H9 (cell line): ENCODE measurements at regions not wholly inside any gene's neighbourhood (a gene's known extent, or its start where the extent isn't known, plus 50 kb on each side); places are given as distances from the start of the nearest gene placed in this dataset.

ENCODE experiments used
- DNase-seq: peaks from one replicate; pipeline ENCODE4 v3.0.0-alpha.2; 2017
- H2AFZ ChIP-seq: one replicate; pipeline ENCODE4 v1.6.1; 2013; ENCODE audit warnings: mild to moderate bottlenecking, low read length, control low read depth, moderate library complexity
- H2AK5ac ChIP-seq: 2 replicates; pipeline ENCODE4 v1.6.1; 2013; ENCODE audit warnings: low read length, control low read depth, mixed read lengths; ENCODE audit not compliant: insufficient read length
- H2BK120ac ChIP-seq: one replicate; pipeline ENCODE4 v1.6.1; 2013; ENCODE audit warnings: low read depth, mild to moderate bottlenecking, low read length, control low read depth, inconsistent platforms; ENCODE audit not compliant: poor library complexity, severe bottlenecking
- H2BK12ac ChIP-seq: 2 replicates; pipeline ENCODE4 v1.6.1; 2013; ENCODE audit warnings: low read length, control low read depth, mixed read lengths, low read depth; ENCODE audit not compliant: insufficient read length
- H2BK15ac ChIP-seq: 2 replicates; pipeline ENCODE4 v1.6.1; 2013; ENCODE audit warnings: low read depth, low read length, control low read depth
- H2BK20ac ChIP-seq: one replicate; pipeline ENCODE4 v1.6.1; 2013; ENCODE audit warnings: low read depth, mild to moderate bottlenecking, low read length, control low read depth, inconsistent platforms; ENCODE audit not compliant: poor library complexity, severe bottlenecking
- H2BK5ac ChIP-seq: 2 replicates; pipeline ENCODE4 v1.6.1; 2013; ENCODE audit warnings: low read length, control low read depth, mixed read lengths; ENCODE audit not compliant: insufficient read length
- H3K14ac ChIP-seq: 2 replicates; pipeline ENCODE4 v1.6.1; 2013; ENCODE audit warnings: low read length, control low read depth; ENCODE audit not compliant: insufficient read depth
- H3K18ac ChIP-seq: 2 replicates; pipeline ENCODE4 v1.6.1; 2013; ENCODE audit warnings: low read depth, mild to moderate bottlenecking, mixed read lengths, low read length, control low read depth; ENCODE audit not compliant: insufficient read length
- H3K23ac ChIP-seq: 2 replicates; pipeline ENCODE4 v1.6.1; 2013; ENCODE audit warnings: low read length, control low read depth, mixed read lengths, low read depth; ENCODE audit not compliant: insufficient read length
- H3K23me2 ChIP-seq: 2 replicates; pipeline ENCODE4 v1.6.1; 2013; ENCODE audit warnings: low read depth, mild to moderate bottlenecking, mixed read lengths, low read length, control low read depth; ENCODE audit not compliant: insufficient read length, poor library complexity, severe bottlenecking
- H3K27ac ChIP-seq: 2 replicates; pipeline ENCODE4 v1.5.1; 2013; ENCODE audit warnings: low read length, control low read depth, mixed read lengths, low read depth; ENCODE audit not compliant: insufficient read length
- H3K27me3 ChIP-seq: 2 replicates; pipeline ENCODE4 v1.6.1; 2013; ENCODE audit warnings: low read length, control low read depth, inconsistent platforms; ENCODE audit not compliant: insufficient read depth
- H3K4ac ChIP-seq: 2 replicates; pipeline ENCODE4 v1.6.1; 2013; ENCODE audit warnings: low read depth, mild to moderate bottlenecking, control low read depth, inconsistent platforms, low read length, moderate library complexity
- H3K4me1 ChIP-seq: 2 replicates; pipeline ENCODE4 v1.6.1; 2013; ENCODE audit warnings: low read length, control low read depth, inconsistent platforms; ENCODE audit not compliant: insufficient read depth
- H3K4me2 ChIP-seq: 2 replicates; pipeline ENCODE4 v1.6.1; 2013; ENCODE audit warnings: low read length, control low read depth, mixed read lengths; ENCODE audit not compliant: insufficient read length, insufficient read depth
- H3K56ac ChIP-seq: 2 replicates; pipeline ENCODE4 v1.6.1; 2013; ENCODE audit warnings: low read depth, mild to moderate bottlenecking, mixed read lengths, low read length, control low read depth; ENCODE audit not compliant: insufficient read length
- H3K79me1 ChIP-seq: 2 replicates; pipeline ENCODE4 v1.6.1; 2013; ENCODE audit warnings: low read depth, mild to moderate bottlenecking, moderate library complexity, low read length, control low read depth, inconsistent platforms; ENCODE audit not compliant: insufficient read depth, poor library complexity, severe bottlenecking
- H3K79me2 ChIP-seq: 2 replicates; pipeline ENCODE4 v1.6.1; 2013; ENCODE audit warnings: low read length, control low read depth, inconsistent platforms; ENCODE audit not compliant: insufficient read depth
- H3K9ac ChIP-seq: 2 replicates; pipeline ENCODE4 v1.6.1; 2013; ENCODE audit warnings: low read length, control low read depth, mixed read lengths; ENCODE audit not compliant: insufficient read length; ENCODE audit errors: extremely low read depth
- H3K9me3 ChIP-seq: one replicate; pipeline ENCODE4 v1.6.1; 2013; ENCODE audit warnings: low read depth, low read length, inconsistent platforms; ENCODE audit not compliant: control insufficient read depth
- H3T11ph ChIP-seq: one replicate; pipeline ENCODE4 v1.6.1; 2013; ENCODE audit warnings: mild to moderate bottlenecking, low read length, control low read depth, inconsistent platforms
- H4K20me1 ChIP-seq: one replicate; pipeline ENCODE4 v1.6.1; 2013; ENCODE audit not compliant: control insufficient read depth, insufficient read length, insufficient read depth
- H4K5ac ChIP-seq: 2 replicates; pipeline ENCODE4 v1.6.1; 2013; ENCODE audit warnings: low read depth, mild to moderate bottlenecking, mixed read lengths, low read length, control low read depth; ENCODE audit not compliant: insufficient read length
- H4K8ac ChIP-seq: replicated peaks from 2 replicates; pipeline ENCODE4 v1.6.1; 2013; ENCODE audit warnings: low read length, control low read depth, mixed read lengths, low read depth; ENCODE audit not compliant: insufficient read length
- H4K91ac ChIP-seq: 2 replicates; pipeline ENCODE4 v1.6.1; 2013; ENCODE audit warnings: low read depth, mild to moderate bottlenecking, moderate library complexity, mixed read lengths, low read length, control low read depth; ENCODE audit not compliant: insufficient read length
- H3K27ac Mint-ChIP-seq, 3 experiments: 2 replicates in 2 of 3; 3 replicates in 1 of 3; pipeline ENCODE4 v1.8.0; 2020 to 2021; ENCODE audit warnings: mixed read lengths in 3 of 3, mild to moderate bottlenecking in 1 of 3, moderate library complexity in 1 of 3
- H3K27me3 Mint-ChIP-seq: 2 replicates; pipeline ENCODE4 v1.8.0; 2021; ENCODE audit warnings: low read depth, mild to moderate bottlenecking, moderate library complexity, mixed read lengths
- H3K36me3 Mint-ChIP-seq, 3 experiments: 2 replicates in 2 of 3; 3 replicates in 1 of 3; pipeline ENCODE4 v1.8.0; 2020 to 2021; ENCODE audit warnings: low read depth in 3 of 3, mixed read lengths in 3 of 3; ENCODE audit not compliant: insufficient read depth in 1 of 3
- H3K4me1 Mint-ChIP-seq, 2 experiments: 2 replicates each; pipeline ENCODE4 v1.8.0; 2020; ENCODE audit warnings: mixed read lengths in 2 of 2
- H3K4me3 Mint-ChIP-seq, 2 experiments: 2 replicates in 1 of 2; 3 replicates in 1 of 2; pipeline ENCODE4 v1.8.0; 2020 to 2021; ENCODE audit warnings: mild to moderate bottlenecking in 2 of 2, mixed read lengths in 2 of 2, moderate library complexity in 1 of 2
- H3K9me3 Mint-ChIP-seq, 2 experiments: 2 replicates in 1 of 2; 3 replicates in 1 of 2; pipeline ENCODE4 v1.8.0; 2020; ENCODE audit warnings: mild to moderate bottlenecking in 2 of 2, mixed read lengths in 2 of 2, moderate library complexity in 1 of 2
- WGBS: extraction: QIAGEN DNeasy Blood & Tissue Kit; methylation state at CpG from one replicate; pipeline ENCODE4 v1.1.7; 2013; ENCODE audit warnings: missing lambda C conversion rate, low lambda C conversion rate, mixed read lengths; ENCODE audit not compliant: insufficient read length; ENCODE audit errors: extremely low coverage; 5-methylcytosine and 5-hydroxymethylcytosine counted together
- TF ChIP-seq, protein P1 (sequence below): fragments of 200-600 bp; sonication (generic); conservative IDR thresholded peaks from 3 replicates; pipeline ENCODE4 v1.8.0; 2021; ENCODE audit warnings: antibody characterized with exemption, mild to moderate bottlenecking

DNA sequence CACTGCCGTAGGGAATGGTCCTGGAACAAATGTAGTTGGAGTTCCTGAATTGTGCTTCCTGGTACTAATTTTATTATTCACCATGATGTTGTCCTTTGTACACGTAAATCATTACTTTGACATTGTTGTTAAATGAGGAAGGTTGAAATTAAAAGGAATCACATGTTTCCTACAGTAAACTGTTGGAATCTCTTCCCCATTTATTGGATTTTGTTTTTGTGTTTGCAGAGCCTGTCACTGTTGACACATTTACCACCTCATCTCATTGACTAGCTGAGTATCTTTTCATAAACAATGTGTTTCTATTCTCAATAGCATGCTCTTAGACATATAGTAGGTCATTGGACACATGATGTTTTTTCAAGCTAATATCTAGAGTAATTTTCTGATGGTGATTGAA, 1012.5 kb downstream of the NR2F1-AS1 start:
- H3K9ac ChIP-seq = no peak overlapping the region
- no peak overlapping the region for H4K91ac ChIP-seq
- no peak overlapping the region for H3K23ac ChIP-seq
- H3K27ac ChIP-seq = no peak overlapping the region
- Mint-ChIP-seq H3K4me1 (no peaks in the 10 kb centered on the region), H3K27me3 (no peaks in the 10 kb centered on the region), H3K4me3 (no peak overlapping the region), H3K36me3 (no peaks in the 10 kb centered on the region), H3K9me3 (no peaks in the 10 kb centered on the region), H3K27ac (no peak overlapping the region)
- no peak overlapping the region for H4K5ac ChIP-seq
- no peak for DNase-seq
- no peak overlapping the region for H2BK12ac ChIP-seq
- TF ChIP-seq, protein P1, sequence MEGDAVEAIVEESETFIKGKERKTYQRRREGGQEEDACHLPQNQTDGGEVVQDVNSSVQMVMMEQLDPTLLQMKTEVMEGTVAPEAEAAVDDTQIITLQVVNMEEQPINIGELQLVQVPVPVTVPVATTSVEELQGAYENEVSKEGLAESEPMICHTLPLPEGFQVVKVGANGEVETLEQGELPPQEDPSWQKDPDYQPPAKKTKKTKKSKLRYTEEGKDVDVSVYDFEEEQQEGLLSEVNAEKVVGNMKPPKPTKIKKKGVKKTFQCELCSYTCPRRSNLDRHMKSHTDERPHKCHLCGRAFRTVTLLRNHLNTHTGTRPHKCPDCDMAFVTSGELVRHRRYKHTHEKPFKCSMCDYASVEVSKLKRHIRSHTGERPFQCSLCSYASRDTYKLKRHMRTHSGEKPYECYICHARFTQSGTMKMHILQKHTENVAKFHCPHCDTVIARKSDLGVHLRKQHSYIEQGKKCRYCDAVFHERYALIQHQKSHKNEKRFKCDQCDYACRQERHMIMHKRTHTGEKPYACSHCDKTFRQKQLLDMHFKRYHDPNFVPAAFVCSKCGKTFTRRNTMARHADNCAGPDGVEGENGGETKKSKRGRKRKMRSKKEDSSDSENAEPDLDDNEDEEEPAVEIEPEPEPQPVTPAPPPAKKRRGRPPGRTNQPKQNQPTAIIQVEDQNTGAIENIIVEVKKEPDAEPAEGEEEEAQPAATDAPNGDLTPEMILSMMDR = no peak
- no peak overlapping the region for H2BK20ac ChIP-seq
- H3K4me2 ChIP-seq = no peak overlapping the region
- no peaks in the 10 kb centered on the region for H4K20me1 ChIP-seq
- H3K4ac ChIP-seq = no peak overlapping the region
- no CpG with 5 or more reads among the region's 2 CpGs for WGBS
- H2AK5ac ChIP-seq = no peak overlapping the region
- H3K56ac ChIP-seq = no peak overlapping the region
- H3K79me2 ChIP-seq = no peaks in the 10 kb centered on the region
- no peaks in the 10 kb centered on the region for H3K79me1 ChIP-seq
- H2BK5ac ChIP-seq = no peak overlapping the region
- no peaks in the 10 kb centered on the region for H3K9me3 ChIP-seq
- H3K27me3 ChIP-seq = no peaks in the 10 kb centered on the region
- H3K4me1 ChIP-seq = no peaks in the 10 kb centered on the region
- no peaks in the 10 kb centered on the region for H3K23me2 ChIP-seq
- no peak overlapping the region for H3T11ph ChIP-seq
- H3K14ac ChIP-seq = no peak overlapping the region
- H3K18ac ChIP-seq = no peak overlapping the region
- H2BK15ac ChIP-seq = no peak overlapping the region
- H2BK120ac ChIP-seq = no peak overlapping the region
- H4K8ac ChIP-seq = no peak overlapping the region
- H2AFZ ChIP-seq = no peak overlapping the region
